Esophagus (tissue), 2 donors: ENCODE measurements at regions not wholly inside any gene's neighbourhood (a gene's known extent, or its start where the extent isn't known, plus 50 kb on each side); places are given as distances from the start of the nearest gene placed in this dataset.

ENCODE experiments used
- H3K27ac ChIP-seq, 2 donors: one replicate each; pipeline ENCODE4 v1.5.1; 2013; ENCODE audit warnings: low read depth in 2 of 2, mild to moderate bottlenecking in 2 of 2, inconsistent platforms in 1 of 2, low read length in 1 of 2, moderate library complexity in 1 of 2
- H3K27me3 ChIP-seq, 2 donors: one replicate each; pipeline ENCODE4 v1.6.1; 2013; ENCODE audit warnings: low read length in 2 of 2, control low read depth in 1 of 2, mild to moderate bottlenecking in 1 of 2; ENCODE audit not compliant: insufficient read depth in 2 of 2, control insufficient read depth in 1 of 2
- H3K36me3 ChIP-seq, 2 donors: one replicate each; pipeline ENCODE4 v1.6.1; 2013; ENCODE audit warnings: low read length in 1 of 2; ENCODE audit not compliant: control insufficient read depth in 2 of 2, insufficient read depth in 2 of 2
- H3K4me1 ChIP-seq, 2 donors: one replicate each; pipeline ENCODE4 v1.6.1; 2013; ENCODE audit warnings: low read length in 1 of 2; ENCODE audit not compliant: control insufficient read depth in 2 of 2, insufficient read depth in 2 of 2
- H3K4me3 ChIP-seq, 2 donors: one replicate each; pipeline ENCODE4 v1.5.1; 2013; ENCODE audit warnings: low read length in 2 of 2, mild to moderate bottlenecking in 2 of 2, low read depth in 1 of 2, moderate library complexity in 1 of 2
- H3K9me3 ChIP-seq, 2 donors: one replicate each; pipeline ENCODE4 v1.6.1; 2013; ENCODE audit warnings: mild to moderate bottlenecking in 2 of 2, low read depth in 1 of 2, low read length in 1 of 2, moderate library complexity in 1 of 2; ENCODE audit not compliant: control insufficient read depth in 2 of 2, insufficient read depth in 1 of 2
- WGBS, 2 donors: extraction: QIAGEN DNeasy Blood & Tissue Kit; methylation state at CpG; one replicate each; pipeline ENCODE4 v1.1.7; 2013; 5-methylcytosine and 5-hydroxymethylcytosine counted together
- donor health status: healthy with polysubstance abuse.
- donor health status: Bipolar disorder and iron deficiency.

GRCh38 chr2:208545403-208546042, 138.9 kb downstream of the PTH2R start:
- Histone ChIP-seq H3K27ac (no peak overlapping the region), H3K36me3 (no peaks in the 10 kb centered on the region), H3K4me3 (no peak overlapping the region), H3K4me1 (no peaks in the 10 kb centered on the region), H3K9me3 (no peaks in the 10 kb centered on the region), H3K27me3 (no peaks in the 10 kb centered on the region)
- WGBS, 2 donors: 25 to 30% methylated on average over 4 of the region's 4 CpGs

GRCh38 chr2:208546107-208546506, 139.5 kb downstream of the PTH2R start:
- H3K4me3 ChIP-seq: no peak overlapping the region
- no peak overlapping the region for H3K27ac ChIP-seq
- H3K36me3 ChIP-seq: no peaks in the 10 kb centered on the region
- no peaks in the 10 kb centered on the region for H3K27me3 ChIP-seq
- no peaks in the 10 kb centered on the region for H3K9me3 ChIP-seq
- 56 to 78% methylated on average over 1 of the region's 1 CpG for WGBS, 2 donors
- H3K4me1 ChIP-seq: no peaks in the 10 kb centered on the region

GRCh38 chr2:208546860-208547650, 140.5 kb downstream of the PTH2R start:
- Histone ChIP-seq H3K36me3 (no peaks in the 10 kb centered on the region), H3K27me3 (no peaks in the 10 kb centered on the region), H3K4me3 (no peak overlapping the region), H3K27ac (no peak overlapping the region), H3K4me1 (no peaks in the 10 kb centered on the region), H3K9me3 (no peaks in the 10 kb centered on the region)
- 52 to 68% methylated on average over 4 of the region's 4 CpGs for WGBS, 2 donors

- H3K4me1 ChIP-seq: no peaks in the 10 kb centered on the region
- no peak overlapping the region for H3K4me3 ChIP-seq
- H3K36me3 ChIP-seq: no peaks in the 10 kb centered on the region
- no peak overlapping the region for H3K27ac ChIP-seq
- H3K27me3 ChIP-seq: no peaks in the 10 kb centered on the region
- H3K9me3 ChIP-seq: peaks cover 0 to 3% of the 10 kb centered on the region in 2 donors
- WGBS, 2 donors: 55 to 65% methylated on average over 3 of the region's 3 CpGs
Measured at GRCh38 chr2:208548700-208549099, 142.1 kb downstream of the PTH2R start.

- 57 to 70% methylated on average over 1 of the region's 1 CpG for WGBS, 2 donors
- H3K36me3 ChIP-seq: no peaks in the 10 kb centered on the region
Measured at GRCh38 chr2:208549546-208550158, 143.1 kb downstream of the PTH2R start.

GRCh38 chr2:208552943-208553342, 146.4 kb downstream of the PTH2R start:
- Histone ChIP-seq H3K4me1 (no peaks in the 10 kb centered on the region), H3K4me3 (no peak overlapping the region), H3K27ac (no peak overlapping the region), H3K36me3 (no peaks in the 10 kb centered on the region), H3K9me3 (peaks cover 0 to 5% of the 10 kb centered on the region in 2 donors), H3K27me3 (no peaks in the 10 kb centered on the region)
- 95 to 100% methylated on average over 1 of the region's 1 CpG for WGBS, 2 donors

More at GRCh38 chr2:208549546-208550158, 143.1 kb downstream of the PTH2R start:
- Histone ChIP-seq H3K9me3 (peaks cover 0 to 3% of the 10 kb centered on the region in 2 donors), H3K4me3 (no peak overlapping the region), H3K27ac (no peak overlapping the region), H3K4me1 (no peaks in the 10 kb centered on the region), H3K27me3 (no peaks in the 10 kb centered on the region)

GRCh38 chr2:208556983-208557484, 150.4 kb downstream of the PTH2R start:
- Histone ChIP-seq H3K9me3 (peaks cover 0 to 6% of the 10 kb centered on the region in 2 donors), H3K36me3 (no peaks in the 10 kb centered on the region), H3K4me1 (no peaks in the 10 kb centered on the region), H3K27me3 (no peaks in the 10 kb centered on the region), H3K27ac (no peak overlapping the region), H3K4me3 (no peak overlapping the region)
- WGBS, 2 donors: 40% methylated on average over 3 of the region's 3 CpGs

- Histone ChIP-seq H3K4me1 (no peaks in the 10 kb centered on the region), H3K9me3 (no peaks in the 10 kb centered on the region), H3K36me3 (no peaks in the 10 kb centered on the region), H3K27ac (no peak overlapping the region), H3K27me3 (no peaks in the 10 kb centered on the region), H3K4me3 (no peak overlapping the region)
- WGBS, 2 donors: 89 to 91% methylated on average over 8 of the region's 8 CpGs
Measured at GRCh38 chr2:208565690-208566416, 159.3 kb downstream of the PTH2R start.

GRCh38 chr2:208568203-208568602, 161.6 kb downstream of the PTH2R start:
- no peak overlapping the region for H3K4me3 ChIP-seq
- 74 to 76% methylated on average over 3 of the region's 3 CpGs for WGBS, 2 donors
- no peaks in the 10 kb centered on the region for H3K36me3 ChIP-seq
- no peaks in the 10 kb centered on the region for H3K9me3 ChIP-seq
- no peaks in the 10 kb centered on the region for H3K27me3 ChIP-seq
- no peaks in the 10 kb centered on the region for H3K4me1 ChIP-seq
- no peak overlapping the region for H3K27ac ChIP-seq
